HG03097 (cell line): ENCODE measurements at regions not wholly inside any gene's neighbourhood (a gene's known extent, or its start where the extent isn't known, plus 50 kb on each side); places are given as distances from the start of the nearest gene placed in this dataset.
"Not testable (repeated sequence)": the region's sequence is repeated elsewhere in the genome, so short reads cannot be mapped to it uniquely, and the experiment has no call there.

Experiments used
- ATAC-seq: cut with Tn5 transposase; IDR thresholded peaks from one replicate; pipeline ENCODE4 v1.9.1; 2021; ENCODE audit not compliant: unreplicated experiment, low FRiP score

DNA sequence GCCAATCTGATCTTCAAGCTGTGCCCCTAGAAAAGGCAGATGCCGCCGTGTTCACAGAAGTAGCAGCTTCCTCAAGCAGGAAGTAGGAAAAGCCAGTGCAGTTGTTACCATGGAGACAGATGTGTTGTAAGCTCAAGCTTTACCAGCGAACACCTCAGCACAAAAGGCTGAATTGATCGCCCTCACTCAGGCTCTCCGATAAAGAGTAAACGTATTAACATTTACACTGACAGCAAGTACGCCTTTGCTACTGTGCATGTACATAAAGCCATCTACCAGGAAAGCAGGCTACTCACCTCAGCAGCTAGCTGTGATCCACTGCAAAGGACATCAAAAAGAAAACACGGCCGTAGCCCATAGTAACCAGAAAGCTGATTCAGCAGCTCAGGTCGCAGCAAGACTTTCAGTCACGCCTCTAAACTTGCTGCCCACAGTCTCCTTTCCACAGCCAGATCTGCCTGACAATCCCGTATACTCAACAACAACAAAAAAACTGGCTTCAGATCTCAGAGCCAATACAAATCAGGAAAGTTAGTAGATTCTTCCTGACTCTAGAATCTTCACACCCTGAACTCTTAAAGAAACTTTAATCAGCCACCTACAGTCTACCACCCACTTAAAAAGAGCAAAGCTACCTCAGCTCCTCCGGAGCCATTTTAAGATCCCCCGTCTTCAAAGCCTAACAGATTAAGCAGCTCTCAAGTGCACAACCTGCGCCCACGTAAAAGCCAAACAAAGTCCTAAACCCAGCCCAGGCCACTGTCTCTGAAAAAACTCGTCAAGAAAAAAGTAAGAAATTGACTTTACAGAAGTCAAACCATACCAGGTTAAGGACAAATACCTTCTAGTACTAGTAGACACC is 160.0 kb downstream of the DEFB131A start:
- not testable (repeated sequence) for ATAC-seq

DNA sequence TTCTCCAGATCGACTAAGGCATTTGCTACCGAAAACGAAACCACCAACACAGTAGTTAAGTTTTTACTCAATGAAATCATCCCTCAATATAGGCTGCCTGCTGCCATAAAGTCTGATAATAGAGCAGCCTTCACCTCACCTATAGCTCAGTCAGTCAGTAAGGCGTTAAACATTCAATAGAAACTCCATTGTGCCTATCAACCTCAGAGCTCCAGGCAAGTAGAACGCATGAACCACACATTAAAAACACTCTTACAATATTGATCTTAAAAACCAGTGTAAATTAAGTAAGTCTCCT is 160.6 kb downstream of the DEFB131A start:
- not testable (repeated sequence) for ATAC-seq

DNA sequence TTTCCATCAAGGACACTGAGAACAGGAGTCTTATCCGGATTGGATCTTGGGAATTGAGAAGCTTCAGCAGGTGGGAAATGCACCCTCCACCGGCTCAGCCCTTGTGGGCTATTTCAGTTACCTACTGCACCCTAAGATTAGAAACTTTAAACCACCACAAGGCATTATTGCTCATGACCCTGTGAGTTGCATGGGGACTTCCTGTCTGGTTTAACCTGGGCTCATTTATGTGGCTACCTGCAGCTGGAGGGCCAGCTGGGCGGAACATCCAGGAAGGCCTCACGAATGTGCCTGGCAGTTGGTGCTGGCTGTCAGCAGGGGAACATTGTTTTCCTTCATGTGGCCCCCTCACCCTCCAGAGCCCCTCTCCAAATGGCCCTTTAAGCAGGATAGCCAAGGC is 164.1 kb downstream of the DEFB131A start:
- ATAC-seq: no peak

DNA sequence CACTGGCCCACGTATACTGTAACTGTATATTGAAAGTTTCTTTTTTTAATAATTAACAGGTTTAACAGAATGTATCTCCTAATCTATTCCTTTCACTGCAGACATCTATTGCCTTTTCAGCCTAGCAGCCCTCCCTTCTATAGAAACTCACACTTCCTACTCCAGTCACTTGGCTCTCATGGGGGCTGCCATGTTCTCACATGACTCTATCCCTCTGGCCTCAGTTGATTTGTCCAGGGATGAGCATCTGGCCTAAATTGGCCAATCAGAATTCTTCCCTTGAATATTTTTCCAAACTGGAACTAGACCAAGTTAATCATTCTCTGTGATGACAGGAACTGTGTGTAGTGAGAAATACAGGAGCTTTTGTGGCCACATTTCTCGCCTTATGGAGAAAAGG is 166.1 kb downstream of the DEFB131A start:
- not testable (repeated sequence) for ATAC-seq

- no peak for ATAC-seq
Observed at GRCh38 chr4:9611101-9611500, 166.9 kb downstream of the DEFB131A start.

GRCh38 chr4:9636411-9636810 is 145.0 kb upstream of the DRD5 start:
- not testable (repeated sequence) for ATAC-seq

DNA sequence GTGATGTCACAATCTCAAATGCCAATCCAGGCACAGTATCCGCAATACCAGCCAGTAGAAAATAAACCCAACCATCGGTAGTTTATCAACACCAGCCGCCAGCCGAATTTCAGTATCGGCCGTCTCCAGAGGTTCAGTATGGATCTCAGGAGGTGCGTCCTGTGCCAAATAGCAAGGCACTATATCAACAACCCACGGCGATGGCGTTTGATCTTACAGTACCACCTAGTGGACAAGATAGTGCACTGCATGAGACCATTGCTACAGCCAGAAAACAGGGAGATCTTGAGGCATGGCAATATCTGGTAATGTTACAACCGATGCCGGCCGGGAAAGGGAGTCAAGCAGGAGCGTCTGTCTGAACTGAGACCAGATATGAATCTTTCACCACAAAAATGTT is 121.8 kb upstream of the DRD5 start:
- ATAC-seq: not testable (repeated sequence)

DNA sequence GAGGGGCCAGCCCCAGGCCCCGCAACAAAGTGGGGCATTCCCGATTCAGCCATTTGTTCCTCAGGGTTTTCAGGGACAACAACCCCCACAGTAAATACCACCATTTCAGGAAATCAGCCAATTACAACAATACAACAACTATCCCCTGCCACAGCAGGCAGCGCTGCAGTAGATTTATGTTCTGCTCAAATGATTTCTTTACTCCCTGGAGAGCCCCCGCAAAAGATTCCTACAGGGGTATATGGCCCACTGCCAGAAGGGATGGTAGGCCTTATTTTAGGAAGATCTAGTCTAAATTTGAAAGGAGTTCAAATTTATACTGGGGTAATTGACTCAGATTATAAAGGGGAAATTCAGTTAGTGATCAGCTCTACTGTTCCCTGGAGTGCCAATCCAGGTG is 120.5 kb upstream of the DRD5 start:
- ATAC-seq: not testable (repeated sequence)

DNA sequence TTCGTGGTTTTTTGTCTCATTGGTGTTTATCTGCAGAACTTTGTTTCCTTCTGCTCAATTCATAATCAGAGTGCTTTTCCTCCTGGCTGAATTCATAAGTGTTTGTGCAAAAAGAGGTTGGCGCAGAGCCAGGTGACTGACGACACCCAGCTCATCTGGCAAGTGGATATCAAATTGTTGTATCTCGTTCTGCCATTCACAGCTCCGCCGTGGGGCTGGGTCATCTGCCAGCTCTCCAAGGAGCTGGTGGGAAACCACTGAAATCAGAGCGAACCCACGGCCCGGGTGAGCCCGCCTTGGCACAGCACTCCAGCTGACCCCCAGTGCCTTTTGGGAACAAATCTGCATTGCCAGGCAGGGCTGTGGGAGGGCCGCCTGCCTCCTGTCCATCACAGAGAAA is 110.7 kb upstream of the DRD5 start:
- not testable (repeated sequence) for ATAC-seq

DNA sequence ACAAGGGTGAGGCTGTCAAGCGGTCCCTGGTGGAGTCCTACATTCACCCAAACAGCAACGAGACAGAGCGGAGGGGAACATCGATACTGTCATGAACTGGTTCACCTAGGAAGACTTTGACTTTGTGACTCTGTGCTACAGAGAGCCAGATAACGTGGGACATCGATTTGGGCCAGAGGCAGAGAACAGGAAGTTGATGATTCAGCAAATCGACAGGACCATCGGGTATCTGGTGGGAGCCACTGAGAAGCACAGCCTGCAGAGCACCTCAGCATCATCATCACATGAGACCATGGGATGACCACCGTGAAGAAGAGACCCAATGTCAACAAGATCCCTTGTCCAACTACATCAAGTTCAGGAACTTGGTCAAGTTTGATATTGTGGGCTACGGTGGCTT is 104.1 kb upstream of the DRD5 start:
- not testable (repeated sequence) for ATAC-seq

GRCh38 chr4:9679704-9680478 is 101.5 kb upstream of the DRD5 start:
- no peak for ATAC-seq

DNA sequence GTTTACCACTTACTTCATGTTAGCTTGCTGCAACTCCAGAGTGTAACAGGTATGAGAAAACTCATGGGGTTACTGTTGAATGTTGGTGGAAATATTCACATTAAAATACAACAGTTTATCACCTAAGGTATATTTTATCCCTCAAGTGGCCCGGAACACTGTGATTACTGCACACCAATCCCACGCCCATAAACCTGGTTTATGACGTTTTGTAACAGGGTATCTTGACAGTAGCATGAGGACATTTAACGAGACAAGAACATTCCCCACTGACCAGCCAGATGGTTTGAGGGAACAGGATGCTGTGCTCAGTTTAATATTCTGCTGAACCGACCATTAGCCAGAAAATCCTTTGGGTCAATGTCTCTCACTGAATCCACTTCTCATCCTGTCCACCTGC is 98.3 kb upstream of the DRD5 start:
- not testable (repeated sequence) for ATAC-seq

GRCh38 chr4:9685016-9685415 is 96.4 kb upstream of the DRD5 start:
- not testable (repeated sequence) for ATAC-seq

DNA sequence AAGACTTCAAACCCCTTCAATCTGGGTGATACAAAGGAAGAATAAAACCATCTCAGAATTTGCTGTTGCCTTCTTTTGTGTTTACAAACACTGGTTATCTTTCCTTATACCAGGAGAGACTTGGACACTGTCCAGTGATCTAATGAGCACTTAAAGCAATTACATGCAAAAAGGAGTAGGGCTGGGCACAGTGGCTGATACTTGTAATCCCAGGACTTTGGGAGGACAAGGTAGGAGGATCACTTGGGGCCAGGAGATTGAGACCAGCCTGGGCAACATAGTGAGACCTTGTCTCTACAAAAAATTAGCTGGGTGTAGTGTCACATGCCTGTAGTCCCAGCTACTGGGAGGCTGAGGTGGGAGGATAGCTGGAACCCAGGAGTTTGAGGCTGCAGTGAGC is 95.7 kb upstream of the DRD5 start:
- ATAC-seq: no peak

DNA sequence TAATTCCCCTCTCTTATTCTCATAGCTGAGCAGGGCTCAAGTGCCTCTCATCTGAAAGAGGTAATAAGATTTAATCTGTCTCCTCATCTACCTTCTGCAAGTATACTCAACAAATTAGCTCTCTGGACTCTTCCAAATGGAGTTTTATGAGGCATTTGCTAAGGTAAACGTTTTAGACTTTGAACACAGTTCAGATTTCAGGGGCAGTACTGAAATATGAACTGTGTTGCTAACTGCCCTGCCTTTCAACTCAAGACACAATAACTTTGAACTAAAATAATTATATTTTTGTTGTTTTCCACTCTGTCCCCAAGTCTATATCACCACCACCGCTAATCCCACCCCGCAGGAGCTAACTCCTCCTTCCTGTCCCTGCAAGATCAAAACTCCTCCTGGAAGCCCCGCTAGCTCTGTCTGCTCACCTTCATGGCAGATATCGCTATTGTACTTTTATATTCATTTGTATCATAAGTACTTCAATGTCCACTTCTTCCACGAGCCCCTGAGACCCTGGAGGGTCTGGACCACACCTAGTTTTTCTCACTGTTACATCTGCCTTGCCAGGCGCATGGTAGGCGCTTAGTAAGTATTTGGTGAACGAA is 90.7 kb upstream of the DRD5 start:
- not testable (repeated sequence) for ATAC-seq

DNA sequence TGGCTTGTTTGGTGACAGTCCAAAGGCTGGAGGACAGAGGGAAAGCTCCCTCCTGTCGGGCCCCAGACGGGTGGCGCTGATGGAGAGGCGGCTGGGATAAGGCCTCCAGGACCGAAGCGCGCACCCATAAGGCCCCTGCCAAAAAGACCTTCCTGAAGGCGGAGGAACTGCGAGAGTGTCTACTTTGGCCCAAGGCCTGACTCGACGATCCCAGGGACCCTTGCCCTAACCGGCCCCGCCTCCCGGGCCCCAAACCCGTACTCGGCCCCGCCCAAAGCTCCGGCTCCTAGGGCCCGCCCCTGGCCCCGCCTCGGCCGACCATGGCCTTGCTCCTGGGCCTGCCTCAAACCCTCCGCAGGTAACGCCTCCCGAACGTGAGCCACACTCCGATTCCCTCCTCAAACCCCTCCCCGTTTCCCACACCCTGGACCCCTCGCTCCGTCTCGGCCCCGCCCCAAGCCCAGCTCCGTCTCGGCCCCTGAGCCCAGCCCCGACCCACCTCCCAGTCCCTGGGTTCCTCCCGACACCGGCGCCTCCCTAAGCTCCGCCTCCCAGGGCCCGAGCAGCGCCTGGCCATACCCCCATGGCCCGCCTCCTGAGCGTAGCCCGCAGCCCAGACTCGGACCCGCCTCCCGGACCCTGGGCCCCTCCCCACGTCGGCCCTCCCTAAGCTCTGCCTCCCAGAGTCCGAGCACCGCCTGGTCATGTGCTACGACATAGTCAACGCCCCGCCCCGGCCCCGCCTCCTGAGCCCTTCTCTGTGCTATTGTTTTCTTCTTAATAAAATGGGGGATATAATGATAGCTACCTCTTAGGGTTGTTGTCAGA is 90.0 kb upstream of the DRD5 start:
- ATAC-seq: peak; percentile 100

GRCh38 chr4:9692791-9693491 is 88.5 kb upstream of the DRD5 start:
- ATAC-seq: not testable (repeated sequence)

- ATAC-seq: not testable (repeated sequence)
Observed at GRCh38 chr4:9694403-9694802, 87.0 kb upstream of the DRD5 start.

- ATAC-seq: not testable (repeated sequence)
Observed at GRCh38 chr4:9695994-9696393, 85.4 kb upstream of the DRD5 start.

- ATAC-seq: not testable (repeated sequence)
Observed at GRCh38 chr4:9696561-9696960, 84.9 kb upstream of the DRD5 start.
